K562 (cell line): ENCODE measurements at regions not wholly inside any gene's neighbourhood (a gene's known extent, or its start where the extent isn't known, plus 50 kb on each side); places are given as distances from the start of the nearest gene placed in this dataset.

Source experiments
- ATAC-seq: fragments of 200-7000 bp; cut with Tn5 transposase; 3 replicates; pipeline ENCODE4 v1.9.1; 2020; ENCODE audit warnings: moderate library complexity
- BruUV-seq: library from RNA; stranded (reverse); fragments of 400-500 nt; replicated peaks from 2 replicates; lab custom pipeline; 2021; lab: Mats Ljungman, UMichigan
- CTCF ChIA-PET: fragments of 300-600 bp; formaldehyde crosslinking; extraction: SDS; loops from one replicate; lab custom pipeline; 2021; ENCODE audit warnings: low intra/inter-chr PET ratio; lab: Yijun Ruan, JAX
- POLR2A ChIA-PET: fragments of 300-600, 350-650 bp; sonication (Branson Sonifier 250); formaldehyde crosslinking; extraction: SDS; loops from one replicate; lab custom pipeline; 2021; ENCODE audit warnings: antibody characterized with exemption, inconsistent platforms; lab: Yijun Ruan, JAX
- DNase-seq, 4 experiments: peaks; one replicate each; pipeline versions ENCODE4 v3.0.0 to v3.0.0-alpha.2; 2011 to 2018; ENCODE audit warnings: low spot score in 3 of 4, mixed read lengths in 3 of 4; ENCODE audit errors: extremely low read depth in 1 of 4
- FAIRE-seq: peaks from 2 replicates; lab custom pipeline; 2011; peaks lifted over from hg19 to GRCh38; lab: Jason Lieb, UNC
- H2AFZ ChIP-seq: 2 replicates; pipeline ENCODE4 v1.6.0; 2011; ENCODE audit warnings: low read depth, low read length, control low read depth, inconsistent platforms
- H3K27ac ChIP-seq: fragments of 200-600 bp; 3 replicates; pipeline ENCODE4 v1.8.0; 2011; ENCODE audit warnings: low read depth, mild to moderate bottlenecking, control low read depth, inconsistent platforms, low read length, moderate library complexity, mixed read lengths; ENCODE audit errors: extremely low read depth
- H3K27me3 ChIP-seq, 2 experiments: fragments of 300-600 bp in 1 of 2; 2 replicates in 1 of 2; 3 replicates in 1 of 2; pipeline versions ENCODE4 v1.6.0 to v1.8.0; 2011; ENCODE audit warnings: inconsistent platforms in 2 of 2, low read length in 2 of 2, mild to moderate bottlenecking in 1 of 2, mixed read lengths in 1 of 2, moderate library complexity in 1 of 2; ENCODE audit not compliant: control insufficient read depth in 2 of 2, insufficient read depth in 2 of 2
- H3K36me3 ChIP-seq: fragments of 300-600 bp; 3 replicates; pipeline ENCODE4 v1.8.0; 2011; ENCODE audit warnings: mild to moderate bottlenecking, low read length, inconsistent platforms; ENCODE audit not compliant: control insufficient read depth, insufficient read depth
- H3K4me1 ChIP-seq, 2 experiments: fragments of 200-600 bp in 1 of 2; replicated peaks in 1 of 2; 2 replicates in 1 of 2; 3 replicates in 1 of 2; pipeline versions ENCODE4 v1.5.1 to v1.8.0; 2011; ENCODE audit warnings: inconsistent platforms in 2 of 2, low read length in 2 of 2, mild to moderate bottlenecking in 1 of 2, mixed read lengths in 1 of 2, moderate library complexity in 1 of 2; ENCODE audit not compliant: control insufficient read depth in 2 of 2, insufficient read depth in 2 of 2
- H3K4me2 ChIP-seq: 2 replicates; pipeline ENCODE4 v1.6.1; 2011; ENCODE audit warnings: low read length, control low read depth, inconsistent platforms, mixed read lengths; ENCODE audit not compliant: insufficient read depth
- H3K4me3 ChIP-seq: fragments of 200-600 bp; sonication (generic), shearing (Covaris generic); 2 replicates; pipeline ENCODE4 v1.5.1; 2016; ENCODE audit warnings: control low read depth, inconsistent platforms
- H3K79me2 ChIP-seq: fragments of 200-600 bp; 3 replicates; pipeline ENCODE4 v1.8.0; 2011; ENCODE audit warnings: low read length, inconsistent platforms; ENCODE audit not compliant: control insufficient read depth, insufficient read depth
- H3K9ac ChIP-seq, 2 experiments: 2 replicates each; pipeline versions ENCODE4 v1.6.0 to v1.6.1; 2011; ENCODE audit warnings: low read depth in 2 of 2, low read length in 2 of 2, control low read depth in 1 of 2, inconsistent platforms in 1 of 2, mild to moderate bottlenecking in 1 of 2, mixed read lengths in 1 of 2; ENCODE audit not compliant: insufficient read depth in 1 of 2
- H3K9me1 ChIP-seq: one replicate; pipeline ENCODE4 v1.6.0; 2011; ENCODE audit warnings: inconsistent platforms, mild to moderate bottlenecking, low read length, moderate library complexity; ENCODE audit not compliant: control insufficient read depth, insufficient read depth
- H3K9me3 ChIP-seq: replicated peaks from 2 replicates; pipeline ENCODE4 v1.5.1; 2011; ENCODE audit warnings: low read depth, low read length, inconsistent platforms; ENCODE audit not compliant: control insufficient read depth, insufficient read depth
- H4K20me1 ChIP-seq: replicated peaks from 2 replicates; pipeline ENCODE4 v1.6.1; 2011; ENCODE audit warnings: low read length, inconsistent platforms, mixed read lengths; ENCODE audit not compliant: control insufficient read depth, insufficient read depth
- ARNT ChIP-seq, 2 experiments: fragments of 450-650 bp; IDR thresholded peaks; 2 replicates each; pipeline ENCODE4 v1.6.1; 2016; ENCODE audit warnings: mild to moderate bottlenecking in 1 of 2
- BCOR ChIP-seq: fragments of 450-650 bp; IDR thresholded peaks from 2 replicates; pipeline ENCODE4 v1.6.1; 2016
- C11orf30 ChIP-seq: fragments of 450-650 bp; IDR thresholded peaks from 2 replicates; pipeline ENCODE4 v1.6.1; 2016; ENCODE audit warnings: low read depth, mild to moderate bottlenecking
- MAFF ChIP-seq: IDR thresholded peaks from 2 replicates; pipeline ENCODE4 v1.6.1; 2012; ENCODE audit warnings: low read length, improper control_type of control experiment
- MAFG ChIP-seq: fragments of 450-650 bp; conservative IDR thresholded peaks from 2 replicates; pipeline ENCODE4 v1.6.1; 2016; ENCODE audit warnings: missing genetic modification characterization, missing compliant biosample characterization
- MAFK ChIP-seq: IDR thresholded peaks from 2 replicates; pipeline ENCODE4 v1.6.1; 2011; ENCODE audit warnings: low read length, improper control_type of control experiment
- ZNF316 ChIP-seq: fragments of 450-650 bp; IDR thresholded peaks from 2 replicates; pipeline ENCODE4 v1.6.1; 2016
- ZNF780A ChIP-seq: fragments of 250-450 bp; sonication (Bioruptor Pico); IDR thresholded peaks from 2 replicates; pipeline ENCODE4 v1.5.0; 2021; ENCODE audit warnings: mild to moderate bottlenecking
- WGBS: fragments of 100-300 bp; shearing (Covaris generic); methylation state at CpG from one replicate; pipeline ENCODE4 v1.1.6; 2016; ENCODE audit warnings: low coverage, mixed read lengths; ENCODE audit not compliant: insufficient coverage; ENCODE audit errors: missing lambda C conversion rate; 5-methylcytosine and 5-hydroxymethylcytosine counted together
- in situ Hi-C: fragments of 300-500 bp; cut with MboI; formaldehyde crosslinking; loops from 4 replicates; pipeline ENCODE4 v1.15.0; 2018; ENCODE audit warnings: inconsistent platforms, mixed read lengths
- intact Hi-C: fragments of 100-400 bp; cut with micrococcal nuclease; formaldehyde crosslinking; loops from 2 replicates; pipeline ENCODE4 v1.14.2; 2022
- TF ChIP-seq, protein P1 (sequence below): sonication (generic); formaldehyde crosslinking; IDR thresholded peaks from 2 replicates; pipeline ENCODE4 v1.8.1; 2022; ENCODE audit warnings: missing genetic modification reagents
- TF ChIP-seq, protein P2 (sequence below): sonication (generic); formaldehyde crosslinking; IDR thresholded peaks from 2 replicates; pipeline ENCODE4 v1.8.0; 2022; ENCODE audit warnings: missing genetic modification reagents, mild to moderate bottlenecking, borderline replicate concordance

DNA sequence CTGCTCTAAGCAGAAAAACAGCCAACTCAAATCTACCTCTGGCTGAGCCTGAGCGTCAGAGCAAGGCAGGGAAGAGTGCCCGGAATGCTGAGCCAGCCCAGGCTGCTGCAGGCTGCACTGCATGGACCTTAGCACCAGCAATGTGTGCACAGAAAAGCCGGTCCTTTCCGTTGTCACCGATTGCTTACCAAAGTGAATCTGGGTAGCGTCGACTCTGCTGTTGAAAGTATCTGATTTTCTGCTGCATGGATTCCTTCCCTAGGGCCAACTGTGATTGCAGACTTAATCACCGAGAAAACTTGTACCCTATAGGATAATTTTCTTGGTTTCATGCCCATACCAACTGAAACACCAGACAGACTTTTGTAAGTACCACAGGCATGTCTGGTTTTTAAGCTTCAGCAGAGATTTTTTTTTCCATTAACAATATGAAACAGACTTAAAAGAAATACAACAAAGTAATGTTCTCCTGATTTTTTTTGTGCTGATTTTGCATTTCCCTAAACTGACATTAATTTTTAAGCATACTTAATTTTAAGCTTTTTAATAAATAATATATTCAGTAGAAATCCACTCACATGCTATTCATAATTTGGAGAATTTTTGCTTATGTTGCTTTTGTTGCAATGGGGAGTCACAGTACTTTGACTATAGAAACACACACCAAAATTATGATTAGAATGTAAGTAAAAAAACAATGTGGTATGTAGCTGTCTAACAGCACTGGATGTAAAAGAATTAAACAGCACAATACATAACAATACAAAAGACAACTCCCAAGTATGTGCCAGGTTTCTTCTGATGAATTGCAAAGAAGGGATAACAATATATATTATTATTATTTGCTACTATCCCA is 218.0 kb downstream of the THBS2 start:
- in situ Hi-C loops, result no loop called here
- Histone ChIP-seq H3K27ac (no peak overlapping the region), H3K36me3 (no peaks in the 10 kb centered on the region), H3K9ac (no peak overlapping the region), H3K27me3 (peaks cover 0 to 5% of the 10 kb centered on the region in 2 experiments; a peak in 1 of 5 replicates), H4K20me1 (no peaks in the 10 kb centered on the region), H3K9me3 (no peaks in the 10 kb centered on the region), H3K4me1 (no peaks in the 10 kb centered on the region), H2AFZ (no peak overlapping the region), H3K79me2 (no peaks in the 10 kb centered on the region), H3K4me3 (no peak overlapping the region), H3K4me2 (no peak overlapping the region), H3K9me1 (no peaks in the 10 kb centered on the region)
- TF ChIP-seq, protein P1, sequence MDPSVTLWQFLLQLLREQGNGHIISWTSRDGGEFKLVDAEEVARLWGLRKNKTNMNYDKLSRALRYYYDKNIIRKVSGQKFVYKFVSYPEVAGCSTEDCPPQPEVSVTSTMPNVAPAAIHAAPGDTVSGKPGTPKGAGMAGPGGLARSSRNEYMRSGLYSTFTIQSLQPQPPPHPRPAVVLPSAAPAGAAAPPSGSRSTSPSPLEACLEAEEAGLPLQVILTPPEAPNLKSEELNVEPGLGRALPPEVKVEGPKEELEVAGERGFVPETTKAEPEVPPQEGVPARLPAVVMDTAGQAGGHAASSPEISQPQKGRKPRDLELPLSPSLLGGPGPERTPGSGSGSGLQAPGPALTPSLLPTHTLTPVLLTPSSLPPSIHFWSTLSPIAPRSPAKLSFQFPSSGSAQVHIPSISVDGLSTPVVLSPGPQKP (CRISPR knock-in tag), result no peak
- TF ChIP-seq ZNF780A (CRISPR knock-in tag) (no peak), C11orf30 (peak; percentile 42; the same call in 1 of the 2 replicates), BCOR (no peak), ARNT (IDR thresholded peaks at IDR 0.05) (no peak), MAFG (peak; percentile 28; the same call in 1 of the 2 replicates), MAFF (peak; percentile 46; the same call in 1 of the 2 replicates), ZNF316 (peak; percentile 78), MAFK (peak; percentile 29; the same call in 1 of the 2 replicates)
- TF ChIP-seq, protein P2, sequence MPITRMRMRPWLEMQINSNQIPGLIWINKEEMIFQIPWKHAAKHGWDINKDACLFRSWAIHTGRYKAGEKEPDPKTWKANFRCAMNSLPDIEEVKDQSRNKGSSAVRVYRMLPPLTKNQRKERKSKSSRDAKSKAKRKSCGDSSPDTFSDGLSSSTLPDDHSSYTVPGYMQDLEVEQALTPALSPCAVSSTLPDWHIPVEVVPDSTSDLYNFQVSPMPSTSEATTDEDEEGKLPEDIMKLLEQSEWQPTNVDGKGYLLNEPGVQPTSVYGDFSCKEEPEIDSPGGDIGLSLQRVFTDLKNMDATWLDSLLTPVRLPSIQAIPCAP (CRISPR knock-in tag), result no peak
- WGBS, result 2% methylated on average over 8 of the region's 8 CpGs
- ATAC-seq (no peak), DNase-seq (no peak), FAIRE-seq (no peak)
- ChIA-PET POLR2A (no interaction called here), CTCF (no interaction called here)
- BruUV-seq, result no TSS peak
- intact Hi-C loops, result no loop called here
